Stimulated activated CD4-positive, alpha-beta T cell treated with anti-CD3 and anti-CD28 coated beads, Interleukin-4, amount 100 ng/mL, for 24 hours (primary cell): ENCODE measurements at regions not wholly inside any gene's neighbourhood (a gene's known extent, or its start where the extent isn't known, plus 50 kb on each side); places are given as distances from the start of the nearest gene placed in this dataset.
"Not testable (repeated sequence)": the region's sequence is repeated elsewhere in the genome, so short reads cannot be mapped to it uniquely, and the experiment has no call there.

Source experiments
- DNase-seq: peaks from one replicate; pipeline ENCODE4 v3.0.0-alpha.2; 2020

DNA sequence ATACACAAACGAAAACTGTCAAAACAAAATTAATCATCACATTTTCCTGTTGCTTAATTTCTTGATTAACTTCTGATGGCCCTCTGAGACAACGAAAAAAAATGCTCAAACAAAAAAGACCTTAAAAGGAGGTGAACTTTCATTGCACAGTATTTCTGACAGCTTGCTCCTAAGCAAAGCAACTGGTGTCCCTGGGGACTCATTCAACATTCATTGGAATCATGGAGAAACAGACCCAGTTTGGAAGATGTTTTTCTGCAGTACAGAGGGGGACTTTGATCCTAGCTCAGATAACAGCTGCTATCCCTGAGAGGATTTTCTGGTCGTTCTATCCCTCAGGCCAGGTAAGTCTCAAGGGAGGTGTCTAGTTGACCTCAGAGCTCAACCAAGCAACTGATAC, 378.7 kb upstream of the ATP11B start:
- DNase-seq, result no peak

DNA sequence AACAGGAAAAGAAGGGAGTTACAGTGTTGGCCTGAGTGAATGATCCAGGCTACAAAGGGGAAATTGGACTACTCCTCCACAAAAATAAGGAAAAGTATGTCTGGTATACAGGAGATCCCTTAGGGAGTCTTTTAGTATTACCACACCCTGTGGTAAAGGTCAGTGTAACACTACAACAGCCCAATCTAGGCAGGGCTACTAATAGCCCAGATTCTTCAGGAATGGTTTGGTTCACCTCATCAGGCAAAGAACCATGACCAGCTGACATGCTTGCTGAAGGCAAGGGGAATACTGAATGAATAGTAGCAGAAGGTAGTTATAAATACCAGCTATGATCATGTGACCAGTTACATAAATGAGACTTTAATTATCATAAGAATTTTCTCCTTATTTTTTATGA, 372.6 kb upstream of the ATP11B start:
- no peak for DNase-seq

DNA sequence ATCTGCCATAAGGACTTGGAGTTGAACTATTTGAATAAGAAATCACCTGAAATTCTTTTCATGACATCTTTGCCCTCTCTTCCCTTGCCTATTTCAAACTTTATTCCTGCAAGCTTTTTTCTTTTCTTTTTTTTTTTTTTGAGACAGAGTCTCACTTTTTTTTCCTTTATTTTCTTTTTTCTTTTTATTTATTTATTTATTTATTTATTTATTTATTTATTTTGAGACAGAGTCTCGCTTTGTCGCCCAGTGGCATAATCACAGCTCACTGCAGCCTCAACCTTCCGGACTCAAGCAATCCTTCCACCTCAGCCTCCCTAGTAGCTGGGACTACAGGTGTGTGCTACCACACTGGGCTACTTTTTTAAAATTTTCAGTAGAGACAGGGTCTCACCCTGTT, 369.3 kb upstream of the ATP11B start:
- DNase-seq, result no peak

DNA sequence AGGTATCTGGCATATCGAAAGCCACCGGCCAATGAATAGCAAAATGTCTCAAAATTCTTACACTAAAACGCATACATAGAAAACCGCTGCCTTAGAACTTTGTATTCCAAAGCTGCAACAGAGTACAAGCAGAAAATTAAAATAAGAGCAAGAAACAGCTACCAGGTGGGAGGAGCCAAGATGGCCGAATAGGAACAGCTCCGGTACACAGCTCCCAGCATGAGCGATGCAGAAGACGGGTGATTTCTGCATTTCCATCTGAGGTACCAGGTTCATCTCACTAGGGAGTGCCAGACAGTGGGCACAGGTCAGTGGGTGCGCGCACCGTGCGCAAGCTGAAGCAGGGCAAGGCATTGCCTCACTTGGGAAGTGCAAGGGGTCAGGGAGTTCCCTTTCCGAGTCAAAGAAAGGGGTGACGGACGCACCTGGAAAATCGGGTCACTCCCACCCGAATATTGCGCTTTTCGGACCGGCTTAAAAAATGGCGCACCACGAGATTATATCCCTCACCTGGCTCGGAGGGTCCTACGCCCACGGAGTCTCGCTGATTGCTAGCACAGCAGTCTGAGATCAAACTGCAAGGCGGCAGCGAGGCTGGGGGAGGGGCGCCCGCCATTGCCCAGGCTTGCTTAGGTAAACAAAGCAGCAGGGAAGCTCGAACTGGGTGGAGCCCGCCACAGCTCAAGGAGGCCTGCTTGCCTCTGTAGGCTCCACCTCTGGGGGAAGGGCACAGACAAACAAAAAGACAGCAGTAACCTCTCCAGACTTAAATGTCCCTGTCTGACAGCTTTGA, 367.2 kb upstream of the ATP11B start:
- not testable (repeated sequence) for DNase-seq

DNA sequence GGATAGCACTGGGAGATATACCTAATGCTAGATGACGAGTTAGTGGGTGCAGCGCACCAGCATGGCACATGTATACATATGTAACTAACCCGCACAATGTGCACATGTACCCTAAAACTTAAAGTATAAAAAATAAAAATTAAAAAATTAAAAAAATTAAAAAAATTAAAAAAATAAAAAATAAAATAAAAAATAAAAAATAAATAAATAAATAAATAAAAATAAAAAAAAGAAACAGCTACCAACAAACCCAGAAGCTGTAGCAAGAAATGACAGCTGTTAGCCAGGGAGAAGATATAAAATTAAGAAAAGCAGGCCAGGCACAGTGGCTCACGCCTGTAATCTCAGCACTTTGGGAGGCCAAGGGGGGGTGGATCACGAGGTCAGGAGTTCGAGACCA, 361.3 kb upstream of the ATP11B start:
- not testable (repeated sequence) for DNase-seq

DNA sequence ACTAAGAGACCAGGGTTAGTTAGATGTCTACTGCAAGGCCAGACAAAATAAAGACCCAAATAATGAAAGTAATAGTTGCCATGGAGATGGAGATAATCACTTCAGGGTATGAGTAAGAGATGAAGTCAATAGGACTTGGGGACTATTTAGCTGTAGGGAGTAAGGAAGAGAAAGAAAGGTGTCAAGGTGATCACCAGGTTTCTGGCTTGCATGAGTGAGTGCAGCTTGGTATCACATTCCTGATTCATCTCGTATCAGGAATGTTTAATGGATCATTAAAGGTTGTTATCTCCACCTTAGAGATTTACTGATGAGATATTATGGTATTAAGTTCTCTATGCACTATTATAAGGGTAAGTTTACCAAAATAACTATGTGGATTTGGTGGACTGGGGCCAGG, 357.4 kb upstream of the ATP11B start:
- no peak for DNase-seq

DNA sequence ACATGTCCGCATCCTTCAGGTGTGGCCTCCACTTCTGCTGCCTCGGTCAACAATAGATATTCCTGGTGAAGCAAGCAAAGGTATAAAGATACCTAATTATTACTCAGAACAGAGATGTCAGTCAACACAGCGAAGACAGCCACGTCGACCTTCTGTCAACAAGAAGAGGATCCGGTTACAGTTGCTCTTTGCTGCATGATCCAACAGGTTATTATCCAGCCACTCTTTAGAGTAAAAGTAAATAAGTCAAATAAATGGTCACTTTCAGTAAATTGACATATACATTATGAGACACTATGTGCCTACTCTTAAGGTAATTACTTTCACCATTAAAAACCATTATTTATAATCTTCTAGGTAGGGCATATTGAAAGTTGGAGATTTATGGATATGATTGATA, 356.8 kb upstream of the ATP11B start:
- DNase-seq, result no peak

DNA sequence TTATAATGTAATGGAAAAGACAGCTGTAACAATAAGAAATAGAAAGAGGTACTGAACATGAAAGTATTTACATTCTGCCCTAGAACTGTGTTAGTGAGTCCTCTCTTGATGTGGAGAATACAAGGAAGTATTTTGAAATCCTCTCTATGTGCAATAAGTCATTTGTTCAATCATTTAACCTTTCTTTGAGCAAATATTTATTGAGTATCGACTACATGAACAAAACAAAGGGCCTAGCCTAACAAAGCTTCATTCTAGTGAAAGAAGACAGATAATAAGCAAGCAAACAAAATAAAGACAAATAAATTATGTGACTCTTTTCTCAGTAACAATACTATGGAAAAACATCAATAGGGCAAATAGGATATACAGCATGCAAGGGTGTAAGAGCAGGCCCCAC, 354.9 kb upstream of the ATP11B start:
- DNase-seq, result no peak

DNA sequence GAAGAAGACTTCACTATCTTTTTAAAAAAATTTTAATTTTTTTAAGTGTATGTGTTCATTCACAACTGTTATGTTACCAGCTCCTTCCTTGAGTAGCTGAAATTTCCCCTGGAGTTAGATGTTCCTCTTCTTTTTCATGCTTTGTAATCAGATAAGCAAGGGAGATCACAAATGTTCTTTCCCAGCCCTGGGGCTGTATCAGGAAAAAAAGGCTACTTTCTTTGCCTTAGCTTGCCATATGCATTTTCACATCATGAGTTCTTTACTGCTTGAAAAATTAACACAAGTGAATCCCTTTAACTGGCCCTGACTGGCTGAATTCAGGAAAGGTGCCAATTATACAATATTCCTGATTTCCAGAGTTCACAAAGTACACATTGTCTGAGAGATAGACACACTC, 353.2 kb upstream of the ATP11B start:
- no peak for DNase-seq

DNA sequence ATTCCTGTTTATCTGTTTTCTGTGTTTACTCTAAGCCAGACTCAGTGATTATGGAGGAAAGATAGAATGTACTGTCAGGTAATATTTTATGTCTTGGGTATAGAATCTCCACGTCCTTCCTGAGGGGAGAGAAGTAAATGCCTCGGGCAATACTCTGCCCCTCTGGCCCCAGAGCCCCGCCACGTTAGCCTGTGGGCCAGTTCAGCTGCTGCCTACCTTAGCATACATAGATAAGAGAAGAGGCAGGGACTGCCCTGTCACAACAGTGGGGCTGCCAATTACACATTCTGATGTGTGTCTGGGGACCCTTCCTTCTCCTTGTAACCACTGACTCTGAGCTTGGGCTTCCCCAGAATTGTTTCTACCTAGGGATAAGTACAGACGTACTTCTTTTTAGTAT, 347.7 kb upstream of the ATP11B start:
- DNase-seq, result no peak

DNA sequence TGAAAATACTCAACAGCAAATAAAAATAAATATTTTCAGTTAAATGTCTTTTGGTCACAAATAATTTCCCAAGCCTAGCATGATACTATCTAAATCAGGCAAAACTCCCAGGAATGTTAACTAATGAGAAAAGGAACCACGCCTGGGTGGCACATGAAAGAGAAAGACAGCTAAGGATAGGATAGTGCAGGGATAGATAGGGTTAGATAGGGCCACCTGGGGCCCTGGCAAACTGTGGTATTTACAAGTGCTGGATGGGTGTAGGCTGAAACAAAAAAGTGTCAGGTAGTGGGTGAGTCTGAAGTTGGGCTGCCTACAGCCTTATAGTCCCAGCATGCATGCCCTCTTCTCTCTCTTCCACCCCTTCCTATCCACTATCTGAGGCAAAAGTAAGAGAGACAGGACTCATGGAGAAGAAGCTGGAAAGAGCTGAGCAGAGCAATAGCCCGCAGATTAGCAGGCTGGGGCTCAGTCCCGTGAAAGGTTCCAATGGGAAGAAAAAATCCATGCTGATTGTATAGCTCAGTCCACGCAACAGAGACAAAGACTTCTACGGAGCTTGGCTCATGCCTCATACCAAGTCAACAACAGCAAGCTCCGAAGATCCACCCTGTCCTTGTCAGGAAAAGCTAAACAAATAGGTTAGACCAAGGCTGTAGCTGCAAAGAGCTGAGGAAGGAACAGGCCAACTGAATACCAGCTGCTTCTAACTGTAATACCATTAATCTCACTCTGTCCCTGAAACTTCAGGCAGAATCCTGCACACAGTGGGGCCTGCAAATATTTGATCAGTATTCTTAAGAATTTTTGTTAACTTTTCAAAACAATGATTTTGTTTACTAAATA, 342.1 kb upstream of the ATP11B start:
- no peak for DNase-seq

DNA sequence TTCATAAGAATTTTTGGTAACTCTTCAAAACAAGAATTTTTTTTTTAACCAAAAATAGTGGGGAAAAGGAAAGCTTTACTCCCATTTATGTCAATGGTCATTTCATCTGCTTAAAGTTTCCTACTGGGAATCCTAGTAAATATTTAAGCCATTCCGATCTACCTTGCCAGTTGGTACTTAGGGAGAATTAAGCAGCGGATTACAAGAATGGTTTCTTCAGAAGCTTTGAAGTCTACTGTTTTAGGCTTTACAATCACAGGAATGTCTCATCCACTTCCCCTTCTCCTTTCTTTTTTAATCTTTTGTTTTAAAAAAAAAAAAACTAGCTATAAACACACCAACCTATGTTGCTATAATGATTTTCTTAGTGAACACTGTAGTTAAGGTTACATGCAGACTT, 341.4 kb upstream of the ATP11B start:
- DNase-seq, result no peak

DNA sequence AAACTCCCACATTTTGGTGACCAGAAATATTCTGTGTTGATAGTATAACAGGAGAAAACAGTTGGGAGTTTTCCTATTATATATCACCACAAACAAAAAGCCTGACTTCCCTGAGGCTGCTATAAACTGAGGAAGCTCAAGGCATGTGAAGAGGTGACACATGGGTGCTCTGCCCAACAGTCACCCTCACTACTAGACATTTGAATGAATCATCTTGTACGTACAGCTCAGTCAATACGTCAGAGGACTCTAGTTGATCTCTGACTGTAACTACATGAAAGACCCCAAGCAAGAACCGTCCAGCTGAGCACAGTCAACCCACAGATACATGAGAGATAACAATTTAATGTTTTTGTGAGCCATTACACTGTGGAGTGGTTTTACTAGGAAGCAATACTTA, 338.3 kb upstream of the ATP11B start:
- DNase-seq, result no peak

DNA sequence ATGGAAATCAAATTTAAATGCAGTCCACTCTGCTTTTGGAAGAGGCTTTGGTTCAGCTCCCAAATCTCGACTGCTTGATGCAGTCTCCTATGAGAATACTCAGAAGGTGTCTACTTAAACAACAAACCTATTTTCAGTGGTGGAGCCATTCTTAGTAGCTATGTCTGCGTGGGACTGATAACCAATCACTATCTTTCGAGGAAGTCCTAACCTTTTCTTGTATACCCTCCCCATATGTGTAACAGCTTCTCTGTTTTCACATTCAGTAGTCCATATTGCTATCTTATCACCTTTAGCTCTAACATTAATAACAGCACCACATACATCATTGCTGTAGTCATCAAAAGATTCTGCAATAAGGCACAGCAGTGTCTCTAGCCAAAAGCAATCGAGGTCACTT, 333.0 kb upstream of the ATP11B start:
- DNase-seq, result no peak

DNA sequence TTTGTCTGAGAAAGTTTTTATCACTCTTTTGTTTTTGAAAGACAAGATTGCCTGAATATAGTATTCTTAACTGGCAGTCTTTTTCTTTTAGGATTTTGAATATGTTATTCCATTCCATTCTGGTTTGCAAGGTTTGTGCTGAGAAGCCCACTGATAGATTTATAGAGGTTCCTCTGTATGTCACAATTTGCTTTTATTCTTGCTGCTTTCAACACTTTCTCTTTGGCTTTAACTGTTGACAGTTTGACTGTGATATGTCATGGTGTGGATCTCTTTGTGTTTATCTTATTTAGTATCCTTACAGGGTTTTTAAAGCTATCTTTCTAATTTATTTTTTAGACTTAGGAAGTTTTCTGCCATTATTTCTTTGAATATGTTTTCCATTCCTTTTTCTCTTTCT, 331.2 kb upstream of the ATP11B start:
- DNase-seq, result no peak

DNA sequence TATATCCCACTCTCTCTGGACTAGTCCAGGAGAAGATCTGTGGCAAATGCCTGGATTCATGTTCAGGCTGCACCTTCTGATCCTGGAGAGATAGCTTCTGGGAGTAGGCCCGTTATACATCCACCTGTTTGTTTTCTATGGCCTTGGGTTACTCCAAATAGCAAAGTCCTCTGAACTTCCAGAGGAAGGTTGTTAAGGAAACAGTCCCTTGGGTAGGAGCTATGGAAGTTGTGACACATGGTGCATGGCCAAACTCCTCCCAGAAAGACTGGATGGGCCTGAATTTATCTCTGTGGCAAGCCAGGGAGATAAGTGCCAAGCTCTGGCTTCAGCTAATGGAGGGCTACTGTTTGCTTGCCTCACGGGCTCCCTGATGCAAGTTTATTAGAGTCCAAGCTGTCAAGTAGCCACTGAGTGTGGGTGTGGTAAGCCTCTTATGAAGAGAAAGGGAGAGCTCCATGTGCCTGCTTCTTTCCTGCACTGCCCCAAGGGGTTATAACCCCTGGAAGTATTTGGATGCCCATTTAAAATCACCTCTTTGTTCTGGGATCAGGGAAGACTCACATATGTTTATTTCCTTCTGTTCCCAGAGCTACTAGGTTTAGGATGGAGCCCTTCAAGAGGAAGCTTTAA, 328.7 kb upstream of the ATP11B start:
- DNase-seq, result no peak

DNA sequence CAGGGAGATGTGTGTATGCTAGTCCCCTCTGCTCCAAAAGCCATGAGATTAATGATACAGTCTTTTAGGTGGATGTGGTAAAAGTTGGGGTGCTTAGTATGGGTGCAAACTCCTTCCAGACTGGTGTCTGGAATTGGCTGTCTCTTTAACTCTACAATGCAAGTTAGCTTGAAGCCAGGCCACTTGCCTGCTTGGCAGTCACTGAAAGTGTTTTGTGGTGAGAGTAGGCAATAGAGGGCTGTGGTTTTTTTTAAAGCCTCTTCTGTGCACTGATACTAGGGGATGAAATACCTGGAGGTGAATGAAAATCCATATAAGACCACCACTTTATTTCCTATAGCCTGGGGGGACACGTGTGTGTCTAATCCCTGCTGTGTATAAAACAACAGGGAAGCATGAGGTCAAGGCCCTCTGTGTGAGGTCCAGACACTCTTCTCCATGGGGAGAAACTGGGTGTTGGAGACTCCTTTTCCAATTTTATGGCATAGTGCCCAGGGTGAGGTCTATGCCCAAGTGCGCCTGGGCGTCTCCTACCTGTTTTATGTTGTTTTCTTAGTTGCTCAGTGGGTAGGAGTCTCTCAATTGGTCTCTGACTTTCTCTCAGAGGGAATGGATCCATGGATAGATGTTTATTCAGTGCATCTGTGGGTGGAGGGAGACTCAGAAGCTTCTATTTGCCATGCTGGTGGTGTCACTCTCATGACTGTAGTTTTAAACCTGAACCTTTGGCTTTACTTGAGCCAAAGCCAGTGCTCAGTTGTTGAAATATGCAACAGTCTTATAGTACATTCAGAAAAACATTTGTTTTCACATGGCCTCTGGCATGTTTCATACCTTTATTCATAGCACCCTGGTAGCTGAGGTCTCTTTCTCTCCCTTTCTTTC, 327.8 kb upstream of the ATP11B start:
- DNase-seq, result no peak

DNA sequence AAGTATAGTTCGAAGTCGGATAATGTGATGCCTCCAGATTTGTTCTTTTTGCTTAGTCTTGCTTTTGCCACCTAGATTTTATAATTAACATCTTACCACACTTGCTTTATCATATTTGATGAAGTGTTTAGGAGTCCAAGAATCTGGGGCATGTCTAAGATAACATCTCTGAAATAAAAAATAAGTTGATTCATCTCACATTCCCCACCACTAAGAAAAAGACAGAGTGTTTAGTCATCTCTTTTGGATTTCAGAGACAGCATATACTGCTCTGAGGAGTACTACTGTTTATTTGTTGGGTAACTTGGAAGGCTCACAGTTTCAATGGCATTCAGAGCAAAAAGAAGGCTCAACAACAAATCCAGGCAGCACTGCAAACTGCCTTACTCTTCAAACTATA, 324.2 kb upstream of the ATP11B start:
- DNase-seq, result no peak

DNA sequence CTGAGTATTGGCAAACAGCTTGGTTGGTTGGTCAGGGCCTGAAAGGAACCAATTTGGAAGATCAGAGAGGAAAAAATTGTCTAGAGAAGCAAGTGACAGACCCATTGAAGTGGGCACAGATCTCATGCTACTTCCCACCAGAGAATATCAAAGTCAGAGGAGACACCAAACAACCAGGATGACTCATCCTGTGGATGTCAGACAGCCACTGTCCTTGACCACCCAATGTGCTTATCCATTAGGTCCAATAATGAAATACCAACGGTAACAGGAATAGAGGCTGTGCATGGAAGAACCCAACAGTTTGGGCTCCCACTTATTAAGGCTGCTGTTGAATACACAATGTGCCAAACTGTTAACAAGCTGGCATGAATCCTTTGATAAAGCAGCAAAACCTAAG, 323.1 kb upstream of the ATP11B start:
- DNase-seq, result no peak

DNA sequence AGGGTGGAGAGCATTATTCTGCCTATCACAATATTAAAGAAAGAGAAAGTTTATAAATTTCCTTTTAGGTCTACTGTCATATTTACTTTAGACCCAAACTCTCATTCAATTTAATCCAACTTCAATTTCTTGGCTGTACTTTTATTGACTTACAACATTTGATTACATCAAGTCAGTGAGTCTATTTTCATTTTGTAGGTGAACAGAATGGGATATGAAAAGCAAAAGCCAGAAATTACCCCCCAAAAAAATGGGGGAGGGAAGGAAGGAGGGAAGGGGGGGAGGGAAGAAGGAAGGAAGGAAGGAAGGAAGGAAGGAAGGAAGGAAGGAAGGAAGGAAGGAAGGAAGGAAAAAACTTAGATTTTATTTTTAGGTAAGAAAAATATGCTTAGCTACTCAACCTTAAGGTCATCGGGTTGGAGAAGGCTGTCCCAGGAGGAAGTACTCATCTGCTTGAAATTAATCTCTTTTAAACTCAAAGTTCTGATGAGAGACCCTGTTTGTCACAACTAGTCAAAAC, 320.1 kb upstream of the ATP11B start:
- no peak for DNase-seq

DNA sequence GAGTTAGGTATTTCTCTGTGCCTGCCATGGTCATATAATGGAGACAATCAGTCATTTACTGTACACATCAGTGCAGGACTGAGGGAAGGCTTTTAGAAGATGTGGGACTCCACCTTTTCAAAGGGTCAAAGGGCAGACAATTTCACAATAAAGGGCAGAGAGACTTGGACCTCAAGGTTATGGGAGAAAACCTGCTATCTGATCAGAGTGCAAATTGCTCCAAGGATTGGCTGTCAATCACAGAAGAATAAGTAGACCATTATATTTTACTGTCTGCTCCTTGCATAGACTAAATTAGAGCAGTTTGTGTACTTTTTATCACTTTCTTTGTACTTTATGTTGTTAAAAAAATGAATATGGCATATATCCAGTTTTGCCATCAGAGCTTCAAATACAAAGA, 314.9 kb upstream of the ATP11B start:
- DNase-seq, result no peak

DNA sequence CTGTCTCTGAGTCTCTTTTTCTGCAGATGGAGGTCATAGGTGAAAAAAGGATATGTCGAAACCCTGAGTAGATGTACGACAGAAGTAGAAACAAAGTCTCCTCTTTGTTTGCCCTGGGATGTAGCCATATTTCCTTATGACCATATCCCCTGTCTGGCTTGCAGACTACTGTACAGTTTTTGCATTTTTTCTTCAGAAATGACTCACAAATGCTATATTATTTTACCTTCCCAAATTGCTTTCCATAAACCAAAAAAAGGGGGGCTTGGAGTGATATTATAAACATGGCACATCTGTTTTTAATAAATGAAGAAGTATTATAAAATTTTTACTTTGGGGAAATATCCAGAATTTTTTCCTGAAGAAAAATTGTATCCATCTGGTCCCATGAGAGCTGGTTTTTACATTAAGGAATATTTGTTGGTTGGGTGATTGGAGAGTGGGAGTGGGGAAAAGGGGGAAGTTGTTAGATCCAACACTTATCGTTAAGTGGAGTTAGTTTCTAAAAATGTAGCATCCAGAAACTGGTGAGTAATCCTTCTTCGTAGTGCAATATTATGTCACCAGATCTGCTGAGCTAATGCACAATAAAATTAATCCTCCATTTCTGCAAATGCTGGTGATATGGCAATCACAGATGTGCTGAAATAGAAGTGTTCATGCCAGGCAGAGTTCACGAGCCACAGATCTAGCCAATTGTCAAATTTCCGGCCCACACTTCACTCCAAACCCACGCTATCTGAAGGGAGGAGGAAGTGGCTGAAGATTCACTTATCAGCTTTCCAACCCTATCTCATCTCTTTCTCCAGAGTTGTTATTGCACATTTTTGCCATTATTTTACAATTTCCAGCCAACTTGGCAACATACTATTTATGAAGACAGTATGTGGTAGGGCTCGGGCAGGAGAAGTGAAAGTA, 313.6 kb upstream of the ATP11B start:
- DNase-seq, result no peak
